ENCODE measurements at regions not wholly inside any gene's neighbourhood (a gene's known extent, or its start where the extent isn't known, plus 50 kb on each side); places are given as distances from the start of the nearest gene placed in this dataset.
"Not testable (repeated sequence)": the region's sequence is repeated elsewhere in the genome, so short reads cannot be mapped to it uniquely, and the experiment has no call there.

DNA sequence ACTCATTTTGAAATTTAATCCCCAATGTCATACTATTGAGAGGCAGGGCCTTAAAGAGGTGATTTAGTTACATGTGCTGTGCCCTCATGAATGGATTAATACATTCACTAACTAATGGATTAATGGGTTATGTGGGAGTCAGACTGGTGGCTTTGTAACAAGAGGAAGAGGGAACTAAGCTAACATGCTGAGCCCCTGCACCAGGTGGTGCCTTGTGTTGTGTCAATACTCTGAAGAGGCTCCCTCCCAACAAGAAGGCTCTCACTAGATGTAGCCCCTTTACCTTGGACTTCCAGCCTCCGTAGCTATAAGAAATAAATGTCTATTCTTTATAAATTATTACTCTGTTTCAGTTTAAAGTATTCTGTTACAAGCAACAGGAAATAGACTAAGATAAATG is 411.9 kb upstream of the EMCN start:
- Histone ChIP-seq H3K27me3 (no peaks in the 10 kb centered on the region), H3K27ac (no peak overlapping the region), H3K9me3 (replicated peaks) (no peaks in the 10 kb centered on the region), H3K4me3 (no peak overlapping the region), H3K36me3 (no peaks in the 10 kb centered on the region), H3K4me1 (no peaks in the 10 kb centered on the region)
- peak in 1 of 2 experiments; percentile 10 for DNase-seq

GRCh38 chr4:100929135-100929534 is 411.3 kb upstream of the EMCN start:
- no peak for DNase-seq
- no peak overlapping the region for H3K4me3 ChIP-seq

GRCh38 chr4:100926039-100926717 is 408.4 kb upstream of the EMCN start:
- DNase-seq: no peak
- Histone ChIP-seq H3K4me1 (no peaks in the 10 kb centered on the region), H3K9me3 (replicated peaks) (peaks cover 3% of the 10 kb centered on the region; the same call in 1 of the 2 replicates), H3K27me3 (no peaks in the 10 kb centered on the region), H3K36me3 (no peaks in the 10 kb centered on the region), H3K27ac (no peak overlapping the region), H3K4me3 (no peak overlapping the region)

More at GRCh38 chr4:100929135-100929534, 411.3 kb upstream of the EMCN start:
- Histone ChIP-seq H3K9me3 (replicated peaks) (no peaks in the 10 kb centered on the region), H3K4me1 (no peaks in the 10 kb centered on the region), H3K27ac (no peak overlapping the region), H3K36me3 (no peaks in the 10 kb centered on the region), H3K27me3 (no peaks in the 10 kb centered on the region)

- Histone ChIP-seq H3K36me3 (no peaks in the 10 kb centered on the region), H3K9me3 (replicated peaks) (no peaks in the 10 kb centered on the region), H3K27ac (no peak overlapping the region), H3K4me1 (no peaks in the 10 kb centered on the region), H3K27me3 (no peaks in the 10 kb centered on the region), H3K4me3 (no peak overlapping the region)
- peak in 1 of 2 experiments; percentile 28 for DNase-seq
Observed at GRCh38 chr4:100913685-100914084, 395.9 kb upstream of the EMCN start.

DNA sequence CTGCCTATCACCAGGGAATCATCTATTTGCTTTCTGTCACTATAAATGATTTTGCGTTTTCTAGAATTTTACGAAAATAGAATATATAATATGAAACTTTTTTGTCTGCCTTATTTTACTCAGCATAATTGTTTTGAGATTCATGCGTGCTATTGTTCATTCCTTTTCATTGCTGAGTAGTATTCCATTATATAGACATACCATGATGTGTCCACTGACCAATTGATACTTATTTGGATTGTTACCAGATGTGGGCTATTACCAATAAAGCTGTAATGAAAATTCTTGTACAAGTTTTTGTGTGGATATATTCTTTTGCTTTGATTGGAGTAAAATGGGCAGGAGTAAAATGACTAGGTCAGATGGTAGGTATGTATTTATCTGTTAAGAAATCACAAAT is 390.7 kb upstream of the EMCN start:
- H3K4me3 ChIP-seq: no peak overlapping the region
- no peaks in the 10 kb centered on the region for H3K9me3 ChIP-seq (replicated peaks)
- no peaks in the 10 kb centered on the region for H3K36me3 ChIP-seq
- no peak overlapping the region for H3K27ac ChIP-seq
- H3K27me3 ChIP-seq: no peaks in the 10 kb centered on the region
- no peaks in the 10 kb centered on the region for H3K4me1 ChIP-seq
- DNase-seq: no peak

DNA sequence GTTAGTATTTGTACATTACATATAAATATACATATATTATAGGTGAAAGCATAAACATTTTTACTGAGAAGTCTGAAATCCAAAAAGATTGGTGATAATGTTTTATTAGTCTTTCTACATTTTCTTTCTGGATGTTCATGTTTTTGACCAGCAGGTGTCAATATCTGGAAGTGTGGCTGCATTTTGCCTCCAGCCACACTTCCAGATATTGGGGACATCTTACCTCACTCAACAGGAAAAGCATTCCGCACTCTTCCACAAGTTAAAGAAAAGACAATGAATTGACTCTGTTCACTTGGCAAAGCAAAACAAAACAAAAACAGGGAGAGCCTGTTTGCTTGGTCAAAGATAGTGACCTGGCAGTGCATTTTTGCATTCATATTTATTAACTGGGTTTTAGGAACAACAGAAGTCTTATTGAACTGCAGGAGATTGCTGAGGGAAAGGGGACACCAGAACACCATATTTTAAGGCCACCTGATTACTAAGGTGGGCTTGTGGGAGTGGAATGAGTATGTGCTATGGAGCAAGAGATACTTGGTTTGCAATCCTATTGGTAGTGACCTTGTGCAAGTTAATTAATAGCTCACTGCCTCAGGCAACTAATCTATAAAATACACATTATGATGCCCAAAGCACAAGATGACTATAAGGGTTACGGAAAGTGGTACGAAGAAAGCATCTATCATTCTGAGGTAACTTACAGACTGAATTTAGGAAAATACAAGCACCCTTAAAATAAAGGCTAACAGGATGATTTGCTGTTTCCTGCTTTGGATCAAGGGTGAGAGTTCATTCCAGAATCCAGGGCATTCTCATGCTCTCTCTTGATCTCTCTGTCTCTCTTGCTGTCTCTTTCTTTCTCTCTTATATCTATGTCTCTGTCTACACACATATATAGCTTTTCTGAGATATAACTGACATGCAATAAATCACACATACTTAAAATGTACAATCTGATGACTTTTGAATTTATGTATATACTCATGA is 389.9 kb upstream of the EMCN start:
- Histone ChIP-seq H3K27ac (no peak overlapping the region), H3K4me1 (no peaks in the 10 kb centered on the region), H3K27me3 (no peaks in the 10 kb centered on the region), H3K9me3 (replicated peaks) (no peaks in the 10 kb centered on the region), H3K4me3 (no peak overlapping the region), H3K36me3 (no peaks in the 10 kb centered on the region)
- peak in 1 of 2 experiments; percentile 26 for DNase-seq

DNA sequence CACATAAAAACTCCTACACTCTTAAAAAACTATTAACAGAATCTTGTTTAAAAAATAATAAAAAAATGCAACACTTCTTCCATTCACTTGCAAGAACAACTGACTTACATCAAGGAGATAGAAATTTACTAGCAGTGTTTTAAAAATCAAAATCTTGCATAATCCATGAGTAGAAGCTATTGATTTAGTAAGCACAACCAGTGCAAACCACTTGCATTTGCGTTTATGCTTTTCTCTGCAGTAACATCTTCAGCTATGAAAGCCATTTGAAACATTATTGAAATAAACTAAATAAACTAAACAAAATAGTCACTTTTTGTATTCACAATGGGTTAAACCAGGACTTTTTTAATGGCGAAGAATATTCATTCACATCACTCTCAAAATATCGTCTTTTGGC is 389.2 kb upstream of the EMCN start:
- DNase-seq: no peak
- no peak overlapping the region for H3K27ac ChIP-seq
- no peaks in the 10 kb centered on the region for H3K4me1 ChIP-seq

GRCh38 chr4:100900945-100901344 is 383.1 kb upstream of the EMCN start:
- H3K9me3 ChIP-seq (replicated peaks); H3K27ac ChIP-seq; H3K4me1 ChIP-seq; H3K27me3 ChIP-seq; H3K4me3 ChIP-seq; H3K36me3 ChIP-seq; DNase-seq: not testable (repeated sequence)

More for the DNA sequence above, 389.2 kb upstream of the EMCN start:
- H3K9me3 ChIP-seq (replicated peaks): no peaks in the 10 kb centered on the region
- H3K27me3 ChIP-seq: no peaks in the 10 kb centered on the region
- no peak overlapping the region for H3K4me3 ChIP-seq
- H3K36me3 ChIP-seq: no peaks in the 10 kb centered on the region

DNA sequence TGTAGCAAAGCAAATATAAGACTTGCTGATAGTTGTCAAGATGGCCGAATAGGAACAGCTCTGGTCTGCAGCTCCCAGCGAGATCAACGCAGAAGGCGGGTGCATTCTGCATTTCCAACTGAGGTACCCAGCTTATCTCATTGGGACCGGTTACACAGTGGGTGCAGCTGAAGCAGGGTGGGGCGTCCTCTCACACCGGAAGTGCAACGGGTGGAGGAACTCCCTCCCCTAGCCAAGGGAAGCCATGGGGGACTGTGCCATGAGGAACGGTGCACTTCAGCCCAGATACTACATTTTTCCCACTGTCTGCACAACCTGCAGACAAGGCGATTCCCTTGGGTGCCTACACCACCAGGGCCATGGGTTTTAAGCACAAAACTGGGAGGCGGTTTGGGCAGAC is 382.3 kb upstream of the EMCN start:
- DNase-seq: no peak
- H3K4me3 ChIP-seq: no peak overlapping the region
- H3K9me3 ChIP-seq (replicated peaks): no peaks in the 10 kb centered on the region
- H3K4me1 ChIP-seq: no peaks in the 10 kb centered on the region
- no peak overlapping the region for H3K27ac ChIP-seq
- H3K27me3 ChIP-seq: no peaks in the 10 kb centered on the region
- no peaks in the 10 kb centered on the region for H3K36me3 ChIP-seq

GRCh38 chr4:100898844-100899243 is 381.0 kb upstream of the EMCN start:
- Histone ChIP-seq H3K4me1 (no peaks in the 10 kb centered on the region), H3K36me3 (no peaks in the 10 kb centered on the region), H3K9me3 (replicated peaks) (no peaks in the 10 kb centered on the region), H3K27ac (no peak overlapping the region), H3K27me3 (no peaks in the 10 kb centered on the region), H3K4me3 (no peak overlapping the region)
- no peak for DNase-seq

- no peak for DNase-seq
- Histone ChIP-seq H3K9me3 (replicated peaks) (peaks cover 2% of the 10 kb centered on the region; the same call in 1 of the 2 replicates), H3K27me3 (no peaks in the 10 kb centered on the region), H3K27ac (no peak overlapping the region), H3K4me1 (no peaks in the 10 kb centered on the region), H3K36me3 (no peaks in the 10 kb centered on the region), H3K4me3 (no peak overlapping the region; the same call in 1 of the 2 replicates)
Observed at GRCh38 chr4:100895556-100896197, 377.9 kb upstream of the EMCN start.

- no peak overlapping the region for H3K4me3 ChIP-seq
- no peaks in the 10 kb centered on the region for H3K4me1 ChIP-seq
- peaks cover 2% of the 10 kb centered on the region; the same call in 1 of the 2 replicates for H3K9me3 ChIP-seq (replicated peaks)
- H3K27ac ChIP-seq: no peak overlapping the region
- no peaks in the 10 kb centered on the region for H3K36me3 ChIP-seq
- DNase-seq: no peak
- no peaks in the 10 kb centered on the region for H3K27me3 ChIP-seq
Observed at GRCh38 chr4:100894339-100894870, 376.6 kb upstream of the EMCN start.

GRCh38 chr4:100891808-100892207 is 374.0 kb upstream of the EMCN start:
- Histone ChIP-seq H3K27me3 (no peaks in the 10 kb centered on the region), H3K36me3 (no peaks in the 10 kb centered on the region), H3K9me3 (replicated peaks) (peaks cover 2% of the 10 kb centered on the region; the same call in 1 of the 2 replicates), H3K4me1 (no peaks in the 10 kb centered on the region), H3K4me3 (no peak overlapping the region), H3K27ac (no peak overlapping the region)
- DNase-seq: no peak

DNA sequence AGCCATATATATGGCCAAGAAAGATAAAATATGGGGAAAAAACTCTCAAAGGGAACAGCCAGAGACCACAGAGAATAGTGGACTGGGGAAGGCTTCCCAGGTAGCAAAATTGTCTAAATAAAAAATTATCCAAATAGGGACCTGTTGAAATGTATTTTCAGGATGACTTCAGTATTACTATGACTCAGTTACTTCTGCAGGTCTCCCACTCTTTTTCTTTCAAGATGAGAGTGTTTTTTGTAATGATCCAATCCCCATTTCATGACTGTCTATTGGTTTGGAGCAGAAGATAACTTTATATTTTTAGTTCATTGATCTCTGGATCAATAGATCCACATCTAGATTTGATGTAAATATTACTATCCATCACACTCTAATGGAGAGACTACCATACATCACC is 372.1 kb upstream of the EMCN start:
- Histone ChIP-seq H3K36me3 (no peaks in the 10 kb centered on the region), H3K9me3 (replicated peaks) (peaks cover 2% of the 10 kb centered on the region; the same call in 1 of the 2 replicates), H3K4me1 (no peaks in the 10 kb centered on the region), H3K27me3 (no peaks in the 10 kb centered on the region), H3K27ac (no peak overlapping the region), H3K4me3 (no peak overlapping the region)
- no peak for DNase-seq
